Activated naive CD8-positive, alpha-beta T cell treated with anti-CD3 and anti-CD28 coated beads, Interleukin-2, amount 10 ng/mL, durations not matched to agents 7 days and 5 days (primary cell): ENCODE measurements at regions not wholly inside any gene's neighbourhood (a gene's known extent, or its start where the extent isn't known, plus 50 kb on each side); places are given as distances from the start of the nearest gene placed in this dataset.

Experiments used
- ATAC-seq: fragments of 150-1000 bp; cut with Tn5 transposase; one replicate; pipeline ENCODE4 v1.10.0; 2021; ENCODE audit warnings: low read depth, moderate library complexity
- POLR2A ChIA-PET: fragments of 350-600 bp; sonication (Branson Sonifier 250); formaldehyde crosslinking; loops from one replicate; lab custom pipeline; 2021; ENCODE audit warnings: antibody characterized with exemption; lab: Charles Lee
- DNase-seq: peaks from one replicate; pipeline ENCODE4 v3.0.0; 2021
- H3K27ac Mint-ChIP-seq: one replicate; pipeline ENCODE4 v1.8.0; 2022; ENCODE audit warnings: mild to moderate bottlenecking, mixed read lengths
- H3K27me3 Mint-ChIP-seq: one replicate; pipeline ENCODE4 v1.8.0; 2022; ENCODE audit warnings: mild to moderate bottlenecking, moderate library complexity, mixed read lengths
- H3K36me3 Mint-ChIP-seq: one replicate; pipeline ENCODE4 v1.8.0; 2021; ENCODE audit warnings: mild to moderate bottlenecking, mixed read lengths
- H3K4me1 Mint-ChIP-seq: one replicate; pipeline ENCODE4 v1.8.0; 2021; ENCODE audit warnings: mixed read lengths
- H3K4me3 Mint-ChIP-seq: one replicate; pipeline ENCODE4 v1.8.0; 2022; ENCODE audit warnings: mild to moderate bottlenecking, moderate library complexity, mixed read lengths
- H3K9me3 Mint-ChIP-seq: one replicate; pipeline ENCODE4 v1.8.0; 2021; ENCODE audit warnings: mixed read lengths

- H3K27ac Mint-ChIP-seq = no peak overlapping the region
- H3K4me1 Mint-ChIP-seq = no peaks in the 10 kb centered on the region
- POLR2A ChIA-PET = no interaction called here
- no peak for DNase-seq
- no peak for ATAC-seq
- H3K36me3 Mint-ChIP-seq = no peaks in the 10 kb centered on the region
- H3K4me3 Mint-ChIP-seq = no peak overlapping the region
- H3K27me3 Mint-ChIP-seq = no peaks in the 10 kb centered on the region
- no peaks in the 10 kb centered on the region for H3K9me3 Mint-ChIP-seq
These were observed 108.5 kb upstream of the RND3 start for GRCh38 chr2:150595803-150596470.

- Mint-ChIP-seq H3K9me3 (no peaks in the 10 kb centered on the region), H3K36me3 (no peaks in the 10 kb centered on the region), H3K27ac (no peak overlapping the region), H3K4me1 (no peaks in the 10 kb centered on the region), H3K4me3 (no peak overlapping the region), H3K27me3 (no peaks in the 10 kb centered on the region)
- DNase-seq (no peak), ATAC-seq (no peak)
- POLR2A ChIA-PET = no interaction called here
These were observed 106.8 kb upstream of the RND3 start for GRCh38 chr2:150594299-150594698.

- H3K9me3 Mint-ChIP-seq = no peaks in the 10 kb centered on the region
- POLR2A ChIA-PET = no interaction called here
These were observed 104.2 kb upstream of the RND3 start for GRCh38 chr2:150591496-150592285.

GRCh38 chr2:150589681-150590080, 102.2 kb upstream of the RND3 start:
- Mint-ChIP-seq H3K4me1 (no peaks in the 10 kb centered on the region), H3K27ac (no peak overlapping the region), H3K4me3 (no peak overlapping the region), H3K27me3 (no peaks in the 10 kb centered on the region), H3K9me3 (no peaks in the 10 kb centered on the region), H3K36me3 (no peaks in the 10 kb centered on the region)
- ATAC-seq (no peak), DNase-seq (no peak)
- POLR2A ChIA-PET = no interaction called here

More at GRCh38 chr2:150591496-150592285, 104.2 kb upstream of the RND3 start:
- Mint-ChIP-seq H3K4me1 (no peaks in the 10 kb centered on the region), H3K4me3 (no peak overlapping the region), H3K27me3 (no peaks in the 10 kb centered on the region), H3K27ac (no peak overlapping the region), H3K36me3 (no peaks in the 10 kb centered on the region)
- DNase-seq (no peak), ATAC-seq (no peak)

GRCh38 chr2:150588506-150588870, 101.0 kb upstream of the RND3 start:
- POLR2A ChIA-PET = no interaction called here
- ATAC-seq (no peak), DNase-seq (no peak)
- no peaks in the 10 kb centered on the region for H3K4me1 Mint-ChIP-seq
- H3K27me3 Mint-ChIP-seq = no peaks in the 10 kb centered on the region
- H3K4me3 Mint-ChIP-seq = no peak overlapping the region
- H3K27ac Mint-ChIP-seq = no peak overlapping the region
- no peaks in the 10 kb centered on the region for H3K9me3 Mint-ChIP-seq
- H3K36me3 Mint-ChIP-seq = no peaks in the 10 kb centered on the region

- ATAC-seq (no peak), DNase-seq (no peak)
- POLR2A ChIA-PET = no interaction called here
- Mint-ChIP-seq H3K9me3 (no peaks in the 10 kb centered on the region), H3K4me3 (no peak overlapping the region), H3K4me1 (no peaks in the 10 kb centered on the region), H3K36me3 (no peaks in the 10 kb centered on the region), H3K27me3 (no peaks in the 10 kb centered on the region), H3K27ac (no peak overlapping the region)
These were observed 100.4 kb upstream of the RND3 start for GRCh38 chr2:150587547-150588505.

GRCh38 chr2:150586858-150587257, 99.4 kb upstream of the RND3 start:
- Mint-ChIP-seq H3K4me3 (no peak overlapping the region), H3K9me3 (no peaks in the 10 kb centered on the region), H3K36me3 (no peaks in the 10 kb centered on the region), H3K4me1 (no peaks in the 10 kb centered on the region), H3K27me3 (no peaks in the 10 kb centered on the region), H3K27ac (no peak overlapping the region)
- no peak for DNase-seq
- POLR2A ChIA-PET = no interaction called here
- no peak for ATAC-seq

GRCh38 chr2:150585221-150585971, 97.9 kb upstream of the RND3 start:
- H3K4me1 Mint-ChIP-seq = no peaks in the 10 kb centered on the region
- H3K9me3 Mint-ChIP-seq = no peaks in the 10 kb centered on the region
- ATAC-seq (no peak), DNase-seq (no peak)
- H3K27ac Mint-ChIP-seq = no peak overlapping the region
- no peak overlapping the region for H3K4me3 Mint-ChIP-seq
- POLR2A ChIA-PET = no interaction called here
- no peaks in the 10 kb centered on the region for H3K27me3 Mint-ChIP-seq
- H3K36me3 Mint-ChIP-seq = no peaks in the 10 kb centered on the region

GRCh38 chr2:150584081-150584480, 96.6 kb upstream of the RND3 start:
- H3K27me3 Mint-ChIP-seq = no peaks in the 10 kb centered on the region

GRCh38 chr2:150581717-150582472, 94.4 kb upstream of the RND3 start:
- Mint-ChIP-seq H3K36me3 (no peaks in the 10 kb centered on the region), H3K4me3 (no peak overlapping the region), H3K27me3 (no peaks in the 10 kb centered on the region), H3K27ac (no peak overlapping the region), H3K4me1 (no peaks in the 10 kb centered on the region), H3K9me3 (peaks cover 12% of the 10 kb centered on the region)
- DNase-seq (no peak), ATAC-seq (no peak)
- POLR2A ChIA-PET = no interaction called here

More at GRCh38 chr2:150584081-150584480, 96.6 kb upstream of the RND3 start:
- Mint-ChIP-seq H3K27ac (no peak overlapping the region), H3K36me3 (no peaks in the 10 kb centered on the region), H3K4me1 (no peaks in the 10 kb centered on the region), H3K4me3 (no peak overlapping the region), H3K9me3 (peaks cover 7% of the 10 kb centered on the region)
- ATAC-seq = no peak
- POLR2A ChIA-PET = no interaction called here
- no peak for DNase-seq

GRCh38 chr2:150578481-150578880, 91.0 kb upstream of the RND3 start:
- H3K27ac Mint-ChIP-seq = no peak overlapping the region
- no peak overlapping the region for H3K4me3 Mint-ChIP-seq
- H3K27me3 Mint-ChIP-seq = no peaks in the 10 kb centered on the region
- peaks cover 12% of the 10 kb centered on the region for H3K9me3 Mint-ChIP-seq
- DNase-seq (no peak), ATAC-seq (no peak)
- POLR2A ChIA-PET = no interaction called here
- H3K36me3 Mint-ChIP-seq = no peaks in the 10 kb centered on the region
- H3K4me1 Mint-ChIP-seq = no peaks in the 10 kb centered on the region

GRCh38 chr2:150575861-150576260, 88.4 kb upstream of the RND3 start:
- Mint-ChIP-seq H3K9me3 (peaks cover 12% of the 10 kb centered on the region), H3K27me3 (no peaks in the 10 kb centered on the region), H3K27ac (no peak overlapping the region), H3K4me3 (no peak overlapping the region), H3K36me3 (no peaks in the 10 kb centered on the region), H3K4me1 (no peaks in the 10 kb centered on the region)
- POLR2A ChIA-PET = no interaction called here
- ATAC-seq (no peak), DNase-seq (no peak)
